Dendritic cell treated with granulocyte-macrophage colony-stimulating factor and Interleukin-4, amounts not matched to agents 40 ng/mL and 50 ng/mL, for 4 days (primary cell): ENCODE measurements at regions not wholly inside any gene's neighbourhood (a gene's known extent, or its start where the extent isn't known, plus 50 kb on each side); places are given as distances from the start of the nearest gene placed in this dataset.

Experiments
- H3K27ac Mint-ChIP-seq: one replicate; pipeline ENCODE4 v1.8.0; 2022; ENCODE audit warnings: mild to moderate bottlenecking, mixed read lengths
- H3K27me3 Mint-ChIP-seq: one replicate; pipeline ENCODE4 v1.8.0; 2022; ENCODE audit warnings: mild to moderate bottlenecking, mixed read lengths
- H3K36me3 Mint-ChIP-seq: one replicate; pipeline ENCODE4 v1.8.0; 2022; ENCODE audit warnings: low read depth, mixed read lengths
- H3K4me1 Mint-ChIP-seq: one replicate; pipeline ENCODE4 v1.8.0; 2022; ENCODE audit warnings: low read depth, mixed read lengths
- H3K4me3 Mint-ChIP-seq: one replicate; pipeline ENCODE4 v1.8.0; 2022; ENCODE audit warnings: mild to moderate bottlenecking, moderate library complexity, mixed read lengths
- H3K9me3 Mint-ChIP-seq: one replicate; pipeline ENCODE4 v1.8.0; 2022; ENCODE audit warnings: mixed read lengths
- intact Hi-C: fragments of 100-400 bp; cut with micrococcal nuclease; formaldehyde crosslinking; loops from one replicate; pipeline ENCODE4 v1.15.0; 2022

DNA sequence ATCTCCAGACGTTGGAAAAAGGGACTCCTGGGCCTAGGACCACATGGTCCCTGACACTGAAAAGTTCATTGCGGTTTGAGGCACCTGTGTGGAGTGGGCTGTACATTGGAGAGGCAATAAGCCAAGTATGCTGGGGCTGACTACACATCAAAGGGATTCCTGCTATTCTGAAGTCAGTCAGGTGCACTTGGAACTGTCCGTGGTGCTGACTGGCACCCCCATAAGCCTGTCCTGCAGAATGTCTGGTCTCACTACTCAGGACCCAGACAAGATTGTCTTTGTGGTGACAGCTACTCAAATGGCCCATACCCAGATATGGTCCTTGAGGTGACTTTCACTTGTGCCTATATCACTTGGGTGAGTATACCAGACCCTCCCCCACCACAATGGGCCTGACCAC is 150.6 kb downstream of the RWDD3 start:
- no peaks in the 10 kb centered on the region for H3K36me3 Mint-ChIP-seq
- H3K4me1 Mint-ChIP-seq: no peaks in the 10 kb centered on the region
- peaks cover 15% of the 10 kb centered on the region for H3K9me3 Mint-ChIP-seq
- intact Hi-C loops: no loop called here
- no peak overlapping the region for H3K27ac Mint-ChIP-seq
- H3K27me3 Mint-ChIP-seq: no peaks in the 10 kb centered on the region
- H3K4me3 Mint-ChIP-seq: no peak overlapping the region

DNA sequence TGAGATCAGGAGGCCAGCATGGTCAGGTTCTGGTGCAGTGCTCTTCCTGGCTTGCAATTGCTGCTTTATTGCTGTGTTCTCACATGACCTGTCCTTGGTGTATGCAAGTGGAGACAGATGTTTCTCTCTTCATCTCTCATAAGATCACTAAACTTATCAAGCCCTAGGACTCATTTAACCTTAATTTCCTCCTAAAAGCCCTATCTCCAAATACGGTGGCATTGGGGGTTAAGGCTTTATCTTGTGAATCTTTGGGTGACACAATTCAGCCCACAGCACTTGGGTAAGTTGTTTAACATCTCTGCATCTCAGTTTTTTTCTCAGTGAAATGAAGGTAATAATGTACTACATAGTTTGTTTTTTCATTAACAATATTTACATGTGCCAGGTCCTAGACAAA is 152.4 kb downstream of the RWDD3 start:
- no peaks in the 10 kb centered on the region for H3K27me3 Mint-ChIP-seq
- peaks cover 17% of the 10 kb centered on the region for H3K9me3 Mint-ChIP-seq
- H3K27ac Mint-ChIP-seq: no peak overlapping the region
- no peak overlapping the region for H3K4me3 Mint-ChIP-seq
- H3K4me1 Mint-ChIP-seq: no peaks in the 10 kb centered on the region
- H3K36me3 Mint-ChIP-seq: no peaks in the 10 kb centered on the region
- intact Hi-C loops: no loop called here

- H3K36me3 Mint-ChIP-seq: no peaks in the 10 kb centered on the region
- no peaks in the 10 kb centered on the region for H3K27me3 Mint-ChIP-seq
- intact Hi-C loops: no loop called here
- no peak overlapping the region for H3K4me3 Mint-ChIP-seq
- no peak overlapping the region for H3K27ac Mint-ChIP-seq
- H3K4me1 Mint-ChIP-seq: no peaks in the 10 kb centered on the region
- H3K9me3 Mint-ChIP-seq: peaks cover 17% of the 10 kb centered on the region
These were observed 152.9 kb downstream of the RWDD3 start for GRCh38 chr1:95386915-95387314.

DNA sequence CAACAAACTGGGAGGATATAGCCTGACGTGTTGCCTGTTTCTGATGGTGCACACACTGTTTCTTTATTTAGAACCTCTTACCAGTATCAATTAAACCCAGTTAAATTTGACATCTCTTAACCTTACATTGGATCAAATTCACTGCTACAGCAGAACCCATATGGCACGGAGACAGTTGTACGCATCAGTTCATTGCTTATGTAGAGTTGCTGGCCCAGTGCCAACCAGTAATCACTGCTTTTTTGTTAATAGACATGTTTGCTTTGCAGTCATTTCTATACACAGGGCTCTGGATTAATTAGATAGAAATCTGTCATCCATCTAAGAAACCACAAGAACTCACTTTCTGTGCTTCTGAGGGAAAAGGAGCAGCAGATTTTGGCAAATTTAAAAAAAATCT is 154.0 kb downstream of the RWDD3 start:
- Mint-ChIP-seq H3K27ac (no peak overlapping the region), H3K4me3 (no peak overlapping the region), H3K36me3 (no peaks in the 10 kb centered on the region), H3K9me3 (peaks cover 17% of the 10 kb centered on the region), H3K4me1 (no peaks in the 10 kb centered on the region), H3K27me3 (no peaks in the 10 kb centered on the region)
- intact Hi-C loops: no loop called here

GRCh38 chr1:95393434-95393833 is 159.4 kb downstream of the RWDD3 start:
- H3K36me3 Mint-ChIP-seq: no peaks in the 10 kb centered on the region
- no peaks in the 10 kb centered on the region for H3K27me3 Mint-ChIP-seq
- H3K27ac Mint-ChIP-seq: no peak overlapping the region
- peaks cover 10% of the 10 kb centered on the region for H3K9me3 Mint-ChIP-seq
- intact Hi-C loops: no loop called here
- no peak overlapping the region for H3K4me3 Mint-ChIP-seq
- H3K4me1 Mint-ChIP-seq: no peaks in the 10 kb centered on the region

- H3K9me3 Mint-ChIP-seq: peaks cover 20% of the 10 kb centered on the region
- intact Hi-C loops: no loop called here
These were observed 162.5 kb downstream of the RWDD3 start for GRCh38 chr1:95396557-95396956.

DNA sequence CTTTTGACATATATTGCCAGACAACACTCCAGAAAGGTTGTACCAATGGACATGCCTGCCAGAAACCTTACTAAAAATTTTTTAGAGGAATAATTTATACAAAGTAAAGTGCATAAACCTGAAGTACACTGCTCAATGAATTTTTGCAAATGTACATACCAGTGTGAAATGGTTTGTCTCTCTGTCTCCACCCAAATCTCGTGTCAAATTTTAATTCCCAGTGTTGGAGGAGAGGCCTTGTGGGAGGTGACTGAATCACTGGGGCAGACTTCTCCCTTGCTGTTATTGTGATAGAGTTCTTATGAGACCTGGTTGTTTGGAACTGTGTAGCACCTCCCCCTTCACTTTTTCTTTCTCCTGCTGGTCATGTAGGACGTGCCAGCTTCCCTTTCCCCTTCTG is 168.8 kb downstream of the RWDD3 start:
- Mint-ChIP-seq H3K27me3 (no peaks in the 10 kb centered on the region), H3K36me3 (no peaks in the 10 kb centered on the region), H3K9me3 (peaks cover 60% of the 10 kb centered on the region), H3K27ac (no peak overlapping the region), H3K4me1 (no peaks in the 10 kb centered on the region), H3K4me3 (no peak overlapping the region)
- intact Hi-C loops: no loop called here

More at GRCh38 chr1:95396557-95396956, 162.5 kb downstream of the RWDD3 start:
- Mint-ChIP-seq H3K27ac (no peak overlapping the region), H3K36me3 (no peaks in the 10 kb centered on the region), H3K4me1 (no peaks in the 10 kb centered on the region), H3K4me3 (no peak overlapping the region), H3K27me3 (no peaks in the 10 kb centered on the region)

DNA sequence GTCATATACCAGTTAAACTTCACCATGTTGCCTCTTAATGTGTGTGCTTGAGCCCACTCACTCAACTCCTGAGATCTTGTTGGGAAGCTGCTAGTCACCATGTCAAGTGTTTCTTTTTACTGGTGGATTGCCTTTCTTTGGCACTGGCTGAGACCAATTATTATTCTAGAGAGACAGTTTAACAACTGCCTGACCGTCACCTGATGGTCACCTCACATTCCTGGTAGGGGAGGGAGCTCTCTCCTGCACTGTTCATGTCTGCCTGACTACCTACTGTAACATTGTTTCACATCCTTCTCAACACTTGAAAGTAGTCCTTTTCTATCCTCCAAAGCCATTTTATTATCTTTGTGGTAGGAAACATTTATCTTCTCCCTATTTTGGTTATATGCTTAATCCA is 172.3 kb downstream of the RWDD3 start:
- no peaks in the 10 kb centered on the region for H3K36me3 Mint-ChIP-seq
- no peak overlapping the region for H3K27ac Mint-ChIP-seq
- no peaks in the 10 kb centered on the region for H3K27me3 Mint-ChIP-seq
- H3K4me1 Mint-ChIP-seq: no peaks in the 10 kb centered on the region
- intact Hi-C loops: no loop called here
- H3K9me3 Mint-ChIP-seq: peaks cover 53% of the 10 kb centered on the region
- no peak overlapping the region for H3K4me3 Mint-ChIP-seq

- Mint-ChIP-seq H3K27ac (no peak overlapping the region), H3K9me3 (peaks cover 47% of the 10 kb centered on the region), H3K4me1 (no peaks in the 10 kb centered on the region), H3K27me3 (no peaks in the 10 kb centered on the region), H3K36me3 (no peaks in the 10 kb centered on the region), H3K4me3 (no peak overlapping the region)
- intact Hi-C loops: no loop called here
These were observed 173.3 kb downstream of the RWDD3 start for GRCh38 chr1:95407131-95407885.

DNA sequence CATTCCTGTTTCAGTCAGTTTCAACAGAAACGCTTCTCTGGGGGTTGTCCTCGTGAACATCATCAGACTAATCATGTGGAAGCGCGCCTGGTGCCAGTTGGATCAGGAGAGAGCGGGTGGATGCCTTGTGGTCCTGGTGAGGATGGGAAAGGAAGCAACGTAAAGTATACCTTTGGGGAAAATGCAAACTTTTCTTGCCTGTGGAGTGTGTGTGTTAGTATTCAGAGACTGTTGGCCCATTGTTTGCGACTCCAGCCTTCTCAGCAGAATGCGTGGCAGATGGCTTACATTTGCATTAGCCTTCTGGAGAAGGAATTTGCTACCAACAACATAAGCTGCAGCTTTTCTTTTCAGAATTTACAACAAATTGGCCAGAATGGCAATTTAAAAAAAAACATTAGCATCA is 173.9 kb downstream of the RWDD3 start:
- Mint-ChIP-seq H3K27me3 (no peaks in the 10 kb centered on the region), H3K36me3 (no peaks in the 10 kb centered on the region), H3K9me3 (peaks cover 44% of the 10 kb centered on the region), H3K4me1 (no peaks in the 10 kb centered on the region), H3K4me3 (no peak overlapping the region), H3K27ac (no peak overlapping the region)
- intact Hi-C loops: no loop called here

GRCh38 chr1:95408507-95409136 is 174.6 kb downstream of the RWDD3 start:
- intact Hi-C loops: no loop called here
- no peaks in the 10 kb centered on the region for H3K36me3 Mint-ChIP-seq
- peaks cover 37% of the 10 kb centered on the region for H3K9me3 Mint-ChIP-seq
- H3K27me3 Mint-ChIP-seq: no peaks in the 10 kb centered on the region
- H3K27ac Mint-ChIP-seq: no peak overlapping the region
- no peak overlapping the region for H3K4me3 Mint-ChIP-seq
- H3K4me1 Mint-ChIP-seq: no peaks in the 10 kb centered on the region

GRCh38 chr1:95409276-95409675 is 175.3 kb downstream of the RWDD3 start:
- no peaks in the 10 kb centered on the region for H3K4me1 Mint-ChIP-seq
- peaks cover 31% of the 10 kb centered on the region for H3K9me3 Mint-ChIP-seq
- H3K4me3 Mint-ChIP-seq: no peak overlapping the region
- no peaks in the 10 kb centered on the region for H3K36me3 Mint-ChIP-seq
- H3K27me3 Mint-ChIP-seq: no peaks in the 10 kb centered on the region
- intact Hi-C loops: no loop called here
- no peak overlapping the region for H3K27ac Mint-ChIP-seq

DNA sequence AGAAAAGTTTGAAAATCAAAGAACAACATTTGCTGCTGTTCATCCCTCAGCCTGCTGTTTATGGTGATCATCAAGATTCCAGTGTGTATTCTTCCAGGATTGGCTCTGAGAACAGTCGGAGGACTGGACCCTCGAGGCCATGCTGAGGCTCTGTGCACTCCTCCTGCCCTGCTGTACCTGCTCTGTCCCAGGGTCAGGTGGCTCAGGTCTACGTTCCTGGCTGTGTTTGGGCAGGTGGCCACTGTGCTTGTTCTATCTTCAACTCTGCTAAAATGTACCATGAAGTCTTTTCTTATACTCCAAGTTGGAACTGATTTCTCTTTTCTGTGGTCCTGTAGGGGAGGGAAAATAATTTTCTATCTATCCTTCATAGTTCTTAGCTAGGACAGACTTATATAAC is 175.9 kb downstream of the RWDD3 start:
- Mint-ChIP-seq H3K36me3 (no peaks in the 10 kb centered on the region), H3K27ac (no peak overlapping the region)
- intact Hi-C loops: loop anchor here (5.0 kb wide), 1 partner anchor 52 kb away; no protein-coding TSS in a partner anchor

GRCh38 chr1:95415146-95415545 is 181.1 kb downstream of the RWDD3 start:
- no peaks in the 10 kb centered on the region for H3K4me1 Mint-ChIP-seq
- H3K27ac Mint-ChIP-seq: no peak overlapping the region
- H3K27me3 Mint-ChIP-seq: no peaks in the 10 kb centered on the region
- H3K9me3 Mint-ChIP-seq: peaks cover 20% of the 10 kb centered on the region
- H3K4me3 Mint-ChIP-seq: no peak overlapping the region
- H3K36me3 Mint-ChIP-seq: no peaks in the 10 kb centered on the region
- intact Hi-C loops: no loop called here

More for the DNA sequence above, 175.9 kb downstream of the RWDD3 start:
- Mint-ChIP-seq H3K4me3 (no peak overlapping the region), H3K9me3 (peaks cover 25% of the 10 kb centered on the region), H3K27me3 (no peaks in the 10 kb centered on the region), H3K4me1 (no peaks in the 10 kb centered on the region)

DNA sequence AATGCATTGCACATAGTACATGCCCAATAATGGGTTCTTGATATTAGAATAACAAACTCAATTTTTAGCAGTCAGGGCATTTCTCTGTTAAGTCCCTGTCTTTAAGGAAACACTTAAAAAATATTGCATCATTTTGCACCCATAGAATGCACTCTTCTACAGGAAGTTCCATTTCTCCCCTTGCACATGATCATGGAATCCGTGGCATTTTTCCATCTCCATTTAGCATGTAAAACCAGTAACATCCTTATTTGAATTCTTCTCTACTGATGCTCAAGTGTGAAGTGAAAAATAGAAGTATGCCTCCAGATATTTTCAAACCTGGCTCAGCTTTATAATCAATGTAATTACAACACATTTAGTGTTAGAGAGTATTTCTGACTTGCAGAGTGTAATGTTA is 192.8 kb downstream of the RWDD3 start:
- no peaks in the 10 kb centered on the region for H3K36me3 Mint-ChIP-seq
- H3K27me3 Mint-ChIP-seq: no peaks in the 10 kb centered on the region
- no peak overlapping the region for H3K4me3 Mint-ChIP-seq
- H3K4me1 Mint-ChIP-seq: no peaks in the 10 kb centered on the region
- intact Hi-C loops: no loop called here
- H3K9me3 Mint-ChIP-seq: peaks cover 42% of the 10 kb centered on the region
- H3K27ac Mint-ChIP-seq: no peak overlapping the region
